NCI-H1694 (cell line): ENCODE measurements at regions not wholly inside any gene's neighbourhood (a gene's known extent, or its start where the extent isn't known, plus 50 kb on each side); places are given as distances from the start of the nearest gene placed in this dataset.
A peak's percentile ranks its signal among the peaks of the same experiment; 100 is the strongest.

Source experiments
- DNase-seq: peaks from one replicate; lab custom pipeline; 2025; lab: John Stamatoyannopoulos, UW

DNA sequence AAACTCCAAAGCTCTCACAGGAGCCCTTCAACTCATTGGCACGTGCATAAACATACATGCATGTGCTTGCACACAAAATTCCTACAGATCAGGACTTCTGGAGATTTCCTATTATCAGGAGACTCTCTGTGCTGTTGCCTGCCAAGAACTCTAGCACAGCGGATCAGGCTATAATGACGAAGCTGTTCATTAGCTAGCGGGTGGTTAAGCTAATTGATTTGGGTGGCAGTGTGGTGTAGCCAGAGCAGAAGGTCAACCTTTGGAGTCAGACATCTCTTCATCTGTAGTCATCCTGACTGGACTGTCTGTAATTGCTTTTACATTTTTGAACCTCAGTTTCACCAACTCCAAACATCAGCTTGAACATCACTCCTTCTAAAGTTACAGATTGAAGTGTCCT is 69.0 kb downstream of the KIF2B start:
- DNase-seq, result no peak

DNA sequence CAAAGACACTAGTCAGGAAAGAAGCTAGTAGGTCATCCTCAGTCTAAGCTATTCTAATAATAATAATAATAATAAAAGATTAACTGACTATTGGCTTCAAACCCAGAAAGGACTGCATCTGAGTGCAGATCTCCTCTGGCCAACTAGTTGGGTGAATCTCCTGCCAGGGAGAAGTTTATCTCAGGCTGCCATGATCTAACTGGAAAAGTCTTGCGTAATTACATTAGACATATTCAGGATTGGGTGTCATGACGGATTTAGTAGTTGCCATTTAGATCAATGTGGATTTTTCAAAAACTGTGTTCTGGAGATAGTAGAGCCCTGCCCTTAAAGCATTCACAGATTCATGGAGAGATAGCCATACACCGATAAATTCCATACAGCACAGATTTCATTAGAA is 69.5 kb downstream of the KIF2B start:
- no peak for DNase-seq

DNA sequence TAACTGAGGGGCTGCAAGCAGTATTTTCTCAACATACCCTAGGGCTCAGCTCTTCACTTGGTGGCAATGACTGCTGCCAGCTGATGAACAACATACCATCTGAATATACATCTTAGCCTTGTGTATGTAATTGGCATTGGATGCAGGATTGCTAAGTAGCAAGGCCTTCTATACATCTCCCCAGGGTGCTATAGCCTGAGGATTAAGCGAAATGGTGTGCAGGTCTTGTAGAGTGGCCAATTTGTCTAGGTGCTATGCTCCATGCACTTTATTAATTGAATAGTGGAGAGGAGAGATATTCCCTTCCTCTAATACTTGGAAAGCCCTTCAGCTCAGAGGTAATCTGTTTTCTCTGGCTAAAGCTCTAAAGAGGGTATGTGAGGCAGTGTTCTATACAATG is 71.9 kb downstream of the KIF2B start:
- no peak for DNase-seq

DNA sequence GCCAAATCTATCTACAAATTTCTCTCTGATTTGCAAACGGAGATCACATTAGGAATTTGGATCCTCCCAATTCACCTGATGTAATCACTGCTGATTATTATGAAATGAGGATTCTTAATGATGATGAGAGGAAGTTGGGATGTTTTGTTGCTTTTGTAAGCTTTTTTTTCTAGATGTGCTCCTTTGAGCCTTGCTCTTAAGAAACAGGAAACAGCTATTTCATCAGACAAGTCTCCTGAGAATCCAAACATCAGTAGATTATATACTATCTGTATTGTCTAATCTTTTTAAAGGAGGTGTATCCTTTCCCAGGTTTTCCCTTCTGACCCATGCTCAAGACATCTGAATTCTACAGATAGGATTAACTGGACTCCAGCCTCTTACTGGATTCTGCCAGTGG is 73.3 kb downstream of the KIF2B start:
- no peak for DNase-seq

DNA sequence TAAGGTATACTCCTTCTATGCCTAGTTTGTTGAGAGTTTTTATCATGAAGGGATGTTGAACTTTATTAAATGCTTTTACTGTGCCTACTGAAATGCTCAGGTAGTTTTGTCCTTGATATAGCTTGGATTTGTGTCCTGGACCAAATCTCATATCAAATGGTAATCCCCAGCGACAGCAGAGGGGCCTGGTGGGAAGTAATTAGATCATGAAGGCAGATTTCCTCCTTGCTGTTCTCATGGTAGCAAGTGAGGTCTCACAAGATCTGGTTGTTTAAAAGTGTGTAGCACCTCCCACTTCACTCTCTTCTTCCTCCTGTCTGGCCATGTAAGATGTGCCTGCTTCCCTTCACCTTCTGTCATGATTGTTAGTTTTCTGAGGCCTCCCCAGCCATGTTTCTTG is 78.2 kb downstream of the KIF2B start:
- DNase-seq, result no peak

DNA sequence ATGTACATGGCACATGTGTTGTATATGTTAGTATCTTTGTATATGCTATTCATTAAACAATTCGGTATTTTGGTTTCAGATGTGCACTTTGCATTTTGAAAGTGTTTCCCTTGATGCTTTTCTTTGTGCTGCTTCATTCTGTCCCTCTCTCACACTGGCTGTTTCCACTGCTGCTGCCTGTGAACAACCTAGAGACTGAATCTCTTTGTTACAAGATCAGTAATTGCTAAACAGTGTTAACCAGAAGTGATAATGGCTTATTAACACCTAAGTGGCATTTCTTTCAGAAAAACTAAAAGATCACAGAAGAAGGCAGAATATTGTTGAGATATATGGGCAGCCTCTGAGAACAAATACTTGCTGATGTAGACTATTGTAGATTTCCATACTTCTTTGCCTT is 84.7 kb downstream of the KIF2B start:
- no peak for DNase-seq

DNA sequence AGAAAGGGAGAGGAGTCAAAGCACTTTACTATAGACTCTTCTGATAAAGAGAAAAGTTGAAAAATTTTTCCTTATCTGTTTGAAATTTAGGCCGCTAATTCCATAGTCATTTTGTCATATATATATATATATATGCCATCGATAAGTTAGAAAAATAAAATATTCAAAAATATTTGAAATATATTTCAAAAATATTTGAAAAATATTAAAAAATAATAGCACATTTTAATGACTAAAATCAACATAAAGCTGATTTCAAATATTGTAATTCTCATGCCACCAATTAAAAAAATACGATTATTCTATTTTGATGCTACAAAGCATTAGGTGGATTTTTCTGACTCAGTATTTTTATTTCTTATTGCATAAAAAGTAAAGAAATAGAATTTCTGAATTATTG is 87.1 kb downstream of the KIF2B start:
- DNase-seq, result no peak

DNA sequence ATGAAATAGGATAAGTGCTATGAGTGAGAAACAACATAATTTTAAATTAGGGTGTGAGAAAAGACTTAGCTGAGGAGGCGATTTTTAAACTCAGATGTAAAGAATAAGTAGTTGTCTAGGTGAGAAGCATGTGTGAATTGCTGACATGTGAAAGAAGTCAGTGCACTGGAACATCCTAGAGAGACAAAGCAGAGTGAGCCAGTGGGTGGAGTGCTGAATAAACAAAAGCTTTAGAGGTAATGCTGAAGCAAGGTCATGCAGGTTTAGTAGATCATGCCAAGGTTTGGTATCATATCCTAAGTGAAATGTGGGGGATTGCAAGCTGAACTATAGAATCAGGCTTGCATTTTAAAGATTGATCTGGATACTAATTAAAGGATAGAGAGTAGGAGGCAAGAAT is 89.4 kb downstream of the KIF2B start:
- DNase-seq, result no peak

DNA sequence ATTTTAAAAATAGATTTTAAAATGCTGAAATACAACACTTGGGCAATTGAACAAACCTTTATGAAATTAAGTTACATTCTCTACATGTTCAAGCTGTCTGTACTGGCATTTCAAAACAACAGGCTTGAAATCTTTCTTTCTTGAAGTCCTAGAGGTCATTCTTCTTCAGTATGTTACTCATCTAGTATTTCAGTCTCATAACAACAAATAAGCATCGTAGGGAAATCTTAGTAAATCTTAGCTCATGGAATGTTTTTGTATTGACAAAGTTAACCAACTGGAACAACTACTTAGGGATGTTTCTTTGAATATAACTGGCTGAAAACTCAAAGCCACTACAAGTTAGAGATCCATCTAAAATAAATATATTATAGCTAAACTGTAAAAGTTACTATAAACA is 96.6 kb downstream of the KIF2B start:
- no peak for DNase-seq

DNA sequence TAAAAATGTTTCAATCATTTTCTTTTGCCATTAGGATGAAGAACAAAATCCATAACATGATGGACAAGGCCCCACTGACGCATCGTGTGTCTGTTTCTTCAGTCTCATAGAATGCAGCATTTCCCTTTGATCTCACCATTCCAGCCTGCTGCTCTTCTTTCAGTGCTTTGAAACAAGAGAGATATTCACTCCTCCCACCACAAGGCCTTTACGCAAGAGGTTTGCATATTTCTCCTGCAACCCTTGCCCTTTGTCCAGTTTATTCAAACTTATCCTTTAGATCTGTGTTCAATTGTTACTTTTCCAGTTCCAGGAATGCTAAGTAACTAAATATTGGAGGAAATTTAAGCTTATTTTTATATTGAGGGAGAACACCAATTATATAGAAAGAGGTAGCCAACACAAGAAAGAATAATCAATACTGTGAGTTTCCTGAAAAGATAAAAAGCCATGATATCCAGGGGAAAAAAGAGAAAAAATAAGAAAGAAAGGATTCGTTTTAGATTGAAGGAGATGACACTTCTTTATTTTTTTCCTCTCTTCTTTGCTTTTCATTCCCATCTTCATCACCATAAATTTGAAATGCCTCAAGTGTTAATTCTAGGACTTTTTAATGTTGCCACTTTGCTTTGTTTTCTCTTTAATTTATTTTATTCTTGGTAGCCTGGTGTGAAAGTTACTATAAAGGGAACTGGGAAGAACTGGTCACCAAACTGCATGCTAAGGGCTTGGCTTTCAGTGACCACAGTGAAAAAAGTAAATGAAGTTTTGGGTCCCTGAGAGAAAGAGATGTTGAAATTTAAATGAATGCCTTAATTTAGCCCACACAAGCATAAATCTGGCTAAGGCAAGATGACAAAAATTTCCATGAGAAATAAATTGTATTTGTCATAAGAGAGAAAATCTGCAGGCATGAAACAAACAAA is 102.1 kb downstream of the KIF2B start:
- no peak for DNase-seq

DNA sequence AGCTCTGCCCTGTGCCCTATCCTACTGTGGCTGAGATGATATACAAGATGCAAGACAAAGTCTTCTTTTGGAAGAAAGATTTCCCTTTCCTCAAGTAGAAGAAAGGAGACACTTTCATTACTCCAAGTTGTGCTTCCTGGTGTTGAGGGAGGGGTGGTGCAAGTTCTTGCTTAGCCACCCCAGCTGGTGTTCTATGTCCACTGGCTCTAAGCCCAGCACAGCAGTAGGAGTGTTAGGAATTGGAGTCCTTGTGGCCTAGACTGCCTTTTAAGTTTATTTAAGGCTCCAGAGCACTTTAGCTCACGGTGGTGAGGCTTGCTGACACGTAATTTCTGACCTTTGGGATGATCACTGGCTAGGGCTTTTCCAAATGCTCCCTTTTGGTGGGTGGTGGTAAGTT is 109.7 kb downstream of the KIF2B start:
- no peak for DNase-seq

DNA sequence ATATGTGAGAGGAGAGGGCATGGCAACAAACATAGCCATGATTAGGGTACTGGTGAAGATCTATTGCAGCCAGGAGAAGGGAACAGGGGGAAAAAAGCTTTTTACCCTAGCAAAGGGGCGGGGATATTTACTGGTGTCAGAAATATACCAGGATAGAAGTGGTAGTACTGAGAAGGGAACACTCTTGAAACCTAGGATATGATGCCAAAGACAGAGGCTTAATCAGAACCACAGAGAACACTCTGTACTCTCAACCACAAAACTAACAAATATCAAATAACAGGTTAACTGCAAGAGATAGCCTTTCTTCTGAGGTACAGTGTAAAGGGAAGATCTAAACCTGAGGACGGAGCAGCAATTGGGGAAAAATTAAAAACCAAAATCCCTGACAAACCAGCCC is 112.2 kb downstream of the KIF2B start:
- no peak for DNase-seq

DNA sequence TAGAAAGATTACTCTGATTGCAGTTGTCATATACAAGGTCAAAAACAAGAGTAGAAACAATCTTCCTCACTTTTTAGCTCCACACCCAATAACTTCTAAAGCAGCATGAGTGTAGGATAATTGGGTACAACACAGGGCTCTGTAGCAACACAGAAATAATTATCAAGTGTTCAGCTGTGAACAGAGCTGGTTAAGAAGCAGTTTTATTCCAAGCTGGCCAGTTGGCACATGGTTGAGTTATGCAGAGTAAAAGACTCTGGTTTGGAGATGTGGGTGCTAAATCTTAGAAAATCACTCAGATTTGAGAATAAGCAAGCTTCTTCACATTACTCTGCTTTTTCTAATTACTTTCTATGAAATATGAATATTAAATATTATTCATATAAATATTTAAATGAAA is 118.5 kb downstream of the KIF2B start:
- DNase-seq, result no peak

DNA sequence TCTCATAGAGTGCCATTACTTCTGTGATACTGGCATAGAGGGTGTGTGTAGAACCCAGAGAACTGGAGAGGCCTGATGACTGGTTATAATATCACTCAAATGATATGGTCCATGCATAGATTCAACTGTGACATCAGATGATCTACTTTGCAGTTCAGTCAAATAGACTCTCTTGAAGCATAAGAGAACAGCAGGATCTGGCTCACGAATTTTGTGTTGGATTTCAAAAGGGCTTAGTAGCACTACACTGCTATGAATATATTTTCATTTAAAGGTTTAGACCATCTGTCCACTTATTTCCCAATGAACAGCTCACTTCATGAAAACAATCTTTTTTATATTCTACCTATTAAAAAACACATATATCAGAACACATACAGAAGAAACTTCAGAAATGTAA is 119.7 kb downstream of the KIF2B start:
- peak; percentile 88 for DNase-seq

DNA sequence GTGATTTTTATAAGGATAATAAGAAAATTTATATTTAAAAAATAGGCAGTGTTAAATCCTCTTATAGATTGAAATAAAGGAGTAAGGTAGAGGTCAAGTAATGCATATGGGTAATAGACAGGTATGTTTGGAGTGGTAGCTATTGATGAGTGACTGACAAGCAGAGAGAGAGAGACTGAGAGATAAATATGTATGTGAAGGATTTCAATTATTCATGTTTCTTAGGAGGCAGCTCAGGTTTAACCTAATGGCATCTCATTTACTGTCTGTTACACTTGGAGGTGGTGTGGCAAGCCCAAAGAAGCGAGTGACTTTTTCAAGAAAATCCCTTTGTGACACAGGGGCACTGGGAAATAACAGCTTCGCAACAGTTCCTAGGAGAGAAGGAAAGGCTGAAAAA is 120.2 kb downstream of the KIF2B start:
- DNase-seq, result no peak

DNA sequence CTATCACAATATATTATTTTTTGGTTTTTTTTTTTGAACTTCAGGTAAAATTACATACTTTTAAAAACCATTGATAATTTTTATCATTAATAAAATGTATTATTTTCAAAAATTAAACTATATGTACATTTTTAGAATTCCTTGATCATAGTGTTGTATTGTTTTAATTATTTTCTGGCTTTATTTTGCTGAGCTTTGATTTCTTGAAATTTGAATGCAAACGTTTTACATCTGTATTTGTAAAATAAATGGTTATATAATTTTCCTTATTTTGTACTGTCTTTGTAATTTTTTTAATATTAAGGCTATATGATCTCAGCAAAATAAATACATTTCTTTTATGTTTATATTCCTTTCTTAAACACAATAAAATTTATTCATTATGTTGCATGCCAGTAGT is 125.6 kb downstream of the KIF2B start:
- DNase-seq, result no peak

DNA sequence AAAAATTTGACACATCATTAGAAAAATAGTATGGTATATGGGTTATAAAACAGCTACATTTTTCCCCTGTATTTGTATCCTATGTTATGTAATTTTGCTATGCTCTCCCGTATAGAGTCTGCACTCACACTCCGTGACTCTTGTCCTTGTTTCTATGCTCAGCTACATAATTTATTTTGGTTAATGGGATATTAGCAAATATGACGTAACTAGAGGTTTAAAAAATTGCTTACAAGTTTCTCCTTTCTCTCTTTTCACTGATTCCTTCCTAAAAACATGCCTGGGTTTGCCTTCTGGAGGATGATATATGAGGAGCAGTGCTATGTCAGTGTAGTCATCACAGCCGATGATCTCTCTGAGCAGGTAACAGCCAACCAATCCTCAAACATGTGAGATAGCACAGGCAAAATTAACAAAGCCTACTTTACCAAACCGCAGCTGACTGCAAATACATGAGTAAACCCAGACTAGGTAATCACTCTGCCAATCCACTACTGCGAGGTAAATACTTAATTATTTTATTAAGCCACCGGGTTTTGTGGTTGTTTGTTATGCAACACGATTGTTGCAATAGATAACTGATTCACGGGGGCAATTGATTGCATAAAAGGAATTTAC is 126.9 kb downstream of the KIF2B start:
- no peak for DNase-seq

DNA sequence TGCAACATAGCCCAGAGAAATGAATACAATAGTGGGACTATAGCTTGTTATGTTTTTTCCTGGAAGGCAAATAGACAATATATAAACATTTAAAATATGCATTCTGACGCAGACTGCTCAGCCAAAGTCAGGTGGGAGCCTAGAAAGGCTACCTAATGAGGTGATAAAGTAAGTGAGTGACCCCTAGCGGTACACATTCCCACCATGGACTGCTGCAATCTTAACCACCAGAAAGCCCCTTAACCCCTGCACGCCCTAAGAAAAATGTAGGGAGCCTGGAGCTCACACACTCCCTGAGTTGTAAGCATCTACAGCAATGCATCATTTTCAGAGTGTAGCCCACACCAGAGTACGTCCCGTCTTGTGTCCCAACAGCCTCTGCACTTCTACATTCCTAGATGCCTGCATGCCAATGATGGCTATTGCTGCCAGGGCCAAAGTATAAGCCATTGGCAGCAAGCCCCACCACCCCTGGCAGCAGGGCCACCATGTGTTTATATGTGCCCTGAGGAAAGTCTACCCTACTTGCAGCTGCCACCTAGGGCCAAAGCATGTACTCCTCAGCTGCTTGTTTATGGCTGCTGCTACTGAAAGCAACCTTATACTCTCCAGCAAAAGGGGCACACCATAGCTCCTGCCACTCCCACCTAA is 127.6 kb downstream of the KIF2B start:
- no peak for DNase-seq

DNA sequence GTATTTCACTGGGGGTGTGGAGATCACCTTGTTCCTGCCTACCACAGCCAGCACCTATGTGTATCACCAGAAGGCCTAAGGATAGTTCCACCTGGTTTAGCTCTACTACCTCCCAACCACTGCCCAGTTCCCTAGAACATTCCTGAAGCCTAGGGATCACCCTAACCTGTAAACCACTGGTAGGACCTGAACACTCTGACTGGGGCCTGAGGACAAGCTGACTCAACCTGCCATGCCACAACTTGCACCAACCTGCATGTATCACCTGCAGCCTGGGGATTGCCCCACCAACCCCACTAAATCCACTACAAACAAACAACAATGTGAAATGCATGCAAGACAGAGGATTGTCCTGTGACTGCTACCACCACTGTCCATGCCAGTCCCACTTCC is 128.1 kb downstream of the KIF2B start:
- no peak for DNase-seq

DNA sequence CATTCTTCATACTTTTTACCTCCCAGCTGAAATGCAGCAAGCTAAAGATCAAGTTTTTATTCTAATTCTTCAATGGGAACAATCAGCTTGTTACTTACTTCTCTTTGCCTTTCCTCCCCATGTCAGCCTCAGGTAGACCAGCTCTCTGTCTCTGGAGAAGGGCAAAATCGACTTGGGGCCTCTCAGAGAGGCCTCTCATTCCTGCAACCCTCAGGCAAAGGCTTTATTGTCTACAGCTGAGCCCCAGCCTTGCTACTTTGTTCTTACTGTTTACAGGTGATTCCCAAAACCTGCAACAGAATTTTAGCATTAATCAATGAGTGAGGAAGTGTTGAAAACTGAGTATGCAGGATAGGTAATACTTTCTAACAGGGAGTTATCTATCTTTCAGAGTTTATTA is 148.6 kb downstream of the KIF2B start:
- no peak for DNase-seq

DNA sequence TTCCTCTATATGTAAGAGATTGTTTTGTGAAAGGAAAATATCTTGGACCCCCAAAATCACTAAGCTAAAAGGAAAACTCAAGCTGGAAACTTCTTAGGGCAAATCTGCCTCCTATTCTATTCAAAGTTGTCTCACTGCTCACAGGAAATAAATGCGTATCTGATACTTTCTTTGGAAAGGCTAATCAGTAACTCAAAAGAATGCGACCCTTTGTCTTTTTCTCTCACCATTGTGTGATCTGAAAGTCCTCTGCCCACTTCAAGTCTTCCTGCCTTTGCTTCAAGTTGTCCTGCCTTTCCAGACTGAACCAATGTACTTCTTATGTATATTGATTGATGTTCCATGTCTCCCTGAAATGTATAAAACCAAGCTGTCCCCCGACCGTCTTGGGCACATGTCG is 157.3 kb downstream of the KIF2B start:
- DNase-seq, result no peak

DNA sequence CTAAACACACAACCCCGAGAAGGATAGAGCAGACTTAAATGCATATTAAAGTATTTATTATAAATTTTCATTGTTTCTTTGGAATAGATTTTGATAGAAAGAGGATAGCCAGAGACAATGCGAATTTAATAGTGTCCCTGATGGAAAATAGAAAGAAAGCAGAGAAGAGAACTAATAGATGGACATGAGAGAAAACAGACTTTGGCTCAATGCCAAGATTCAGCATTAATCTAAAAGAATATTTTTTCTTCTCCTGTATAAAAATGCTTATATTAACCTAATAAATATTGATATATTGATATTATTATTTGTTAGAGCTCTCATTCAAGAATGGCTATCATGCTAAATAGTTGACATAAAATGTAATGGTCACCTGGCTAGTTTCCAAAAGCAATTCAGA is 173.4 kb downstream of the KIF2B start:
- DNase-seq, result no peak

DNA sequence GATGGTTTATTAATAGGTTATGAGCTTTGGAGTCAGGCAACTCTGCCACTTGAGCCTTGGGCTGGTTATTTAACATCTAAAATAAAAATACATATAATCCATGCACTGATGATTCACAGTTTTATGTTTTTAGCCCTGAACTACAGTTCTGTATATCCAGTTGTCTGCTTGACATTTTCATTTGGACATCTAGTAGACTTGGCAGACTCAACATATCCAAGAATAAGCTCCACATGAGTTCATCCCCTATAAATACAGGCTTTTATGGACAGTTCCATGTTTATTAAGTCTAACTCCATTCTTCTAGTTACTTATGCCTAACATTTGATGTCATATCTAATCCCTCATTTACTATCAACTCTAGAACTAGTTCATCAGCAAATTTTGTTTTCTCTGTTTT is 174.2 kb downstream of the KIF2B start:
- no peak for DNase-seq
